OCI-LY7 (cell line): ENCODE measurements at regions not wholly inside any gene's neighbourhood (a gene's known extent, or its start where the extent isn't known, plus 50 kb on each side); places are given as distances from the start of the nearest gene placed in this dataset.

Source experiments
- BruUV-seq: library from RNA; stranded (reverse); fragments of 400-500 nt; replicated peaks from 2 replicates; lab custom pipeline; 2021; lab: Mats Ljungman, UMichigan
- CTCF ChIA-PET: fragments of 300-600 bp; sonication (Branson Sonifier 250); formaldehyde crosslinking; loops from one replicate; lab custom pipeline; 2022; ENCODE audit warnings: antibody characterized with exemption; ENCODE audit not compliant: unreplicated experiment; lab: Charles Lee
- POLR2A ChIA-PET: fragments of 300-600 bp; sonication (Branson Sonifier 250); formaldehyde crosslinking; loops from one replicate; lab custom pipeline; 2022; ENCODE audit warnings: antibody characterized with exemption; lab: Charles Lee
- DNase-seq: peaks from one replicate; pipeline ENCODE4 v3.0.0-alpha.2; 2015; ENCODE audit warnings: low spot score
- H2AFZ ChIP-seq: fragments of 200-600 bp; sonication (generic), shearing (Covaris generic); 2 replicates; pipeline ENCODE4 v1.6.1; 2014; ENCODE audit warnings: mild to moderate bottlenecking, antibody characterized with exemption, low read length, moderate library complexity
- H3K27ac ChIP-seq: fragments of 200-600 bp; sonication (generic); 2 replicates; pipeline ENCODE4 v1.5.1; 2014; ENCODE audit warnings: mixed run types, low read depth, mild to moderate bottlenecking, moderate library complexity, low read length, inconsistent platforms; ENCODE audit not compliant: poor library complexity, severe bottlenecking
- H3K36me3 ChIP-seq: fragments of 200-600 bp; sonication (generic); 2 replicates; pipeline ENCODE4 v1.6.1; 2014; ENCODE audit warnings: mild to moderate bottlenecking, antibody characterized with exemption, low read length, moderate library complexity, mixed read lengths; ENCODE audit not compliant: insufficient read depth
- H3K4me1 ChIP-seq: fragments of 200-600 bp; sonication (generic); 2 replicates; pipeline ENCODE4 v1.5.1; 2014; ENCODE audit warnings: mild to moderate bottlenecking, low read length; ENCODE audit not compliant: insufficient read depth, poor library complexity, severe bottlenecking
- H3K4me2 ChIP-seq: fragments of 200-600 bp; sonication (generic); 2 replicates; pipeline ENCODE4 v1.6.1; 2014; ENCODE audit warnings: mild to moderate bottlenecking, low read length
- H3K4me3 ChIP-seq: fragments of 200-600 bp; sonication (generic); 2 replicates; pipeline ENCODE4 v1.5.1; 2014; ENCODE audit warnings: mild to moderate bottlenecking, low read depth, low read length; ENCODE audit not compliant: poor library complexity, severe bottlenecking
- H3K79me2 ChIP-seq: fragments of 200-600 bp; sonication (generic); 2 replicates; pipeline ENCODE4 v1.6.1; 2016; ENCODE audit warnings: low read depth, mild to moderate bottlenecking, low read length, moderate library complexity, mixed read lengths; ENCODE audit not compliant: insufficient read depth
- H3K9me2 ChIP-seq: fragments of 200-600 bp; sonication (generic); 2 replicates; pipeline ENCODE4 v1.6.1; 2016; ENCODE audit warnings: mild to moderate bottlenecking, low read length, mixed read lengths; ENCODE audit not compliant: insufficient read depth
- H3K9me3 ChIP-seq: fragments of 200-600 bp; sonication (generic); 2 replicates; pipeline ENCODE4 v1.6.1; 2014; ENCODE audit warnings: mild to moderate bottlenecking, mixed run types, low read length, mixed read lengths
- H4K20me1 ChIP-seq: fragments of 200-600 bp; sonication (generic); 2 replicates; pipeline ENCODE4 v1.6.1; 2014; ENCODE audit warnings: mild to moderate bottlenecking, antibody characterized with exemption, low read length, moderate library complexity, mixed read lengths; ENCODE audit not compliant: insufficient read depth
- CTCF ChIP-seq: fragments of 200-600 bp; sonication (generic); conservative IDR thresholded peaks from 2 replicates; pipeline ENCODE4 v1.5.1; 2014; ENCODE audit warnings: mild to moderate bottlenecking, antibody characterized with exemption, low read length, moderate library complexity, mixed read lengths
- EZH2phosphoT487 ChIP-seq: fragments of 200-600 bp; sonication (generic); IDR thresholded peaks from 2 replicates; pipeline ENCODE4 v1.6.1; 2018; ENCODE audit warnings: low read depth, borderline replicate concordance, mild to moderate bottlenecking, mixed run types, antibody characterized with exemption, low read length, moderate library complexity, mixed read lengths
- intact Hi-C: fragments of 100-400 bp; cut with micrococcal nuclease; formaldehyde crosslinking; loops from one replicate; pipeline ENCODE4 v1.10.0; 2022; ENCODE audit not compliant: unreplicated experiment

- POLR2A ChIA-PET, result no interaction called here
- intact Hi-C loops, result no loop called here
- TF ChIP-seq EZH2phosphoT487 (no peak), CTCF (no peak)
- H3K79me2 ChIP-seq, result no peaks in the 10 kb centered on the region
- BruUV-seq, result no TSS peak
- H3K9me2 ChIP-seq, result no peaks in the 10 kb centered on the region
- H2AFZ ChIP-seq, result no peak overlapping the region
- H3K4me1 ChIP-seq, result no peaks in the 10 kb centered on the region
- H3K4me2 ChIP-seq, result no peak overlapping the region
- H3K4me3 ChIP-seq, result no peak overlapping the region
- H3K9me3 ChIP-seq, result no peaks in the 10 kb centered on the region
- CTCF ChIA-PET, result no interaction called here
- H3K27ac ChIP-seq, result no peak overlapping the region
- DNase-seq, result no peak
- H4K20me1 ChIP-seq, result no peaks in the 10 kb centered on the region; the same call in 1 of the 2 replicates
- no peaks in the 10 kb centered on the region for H3K36me3 ChIP-seq
Observed at GRCh38 chr3:102979682-102980354, 545.0 kb downstream of the ZPLD1 start.

- Histone ChIP-seq H3K4me3 (no peak overlapping the region), H3K79me2 (no peaks in the 10 kb centered on the region), H3K27ac (no peak overlapping the region), H4K20me1 (no peaks in the 10 kb centered on the region; the same call in 1 of the 2 replicates), H2AFZ (no peak overlapping the region), H3K4me1 (no peaks in the 10 kb centered on the region), H3K9me2 (no peaks in the 10 kb centered on the region), H3K36me3 (no peaks in the 10 kb centered on the region), H3K9me3 (no peaks in the 10 kb centered on the region), H3K4me2 (no peak overlapping the region)
- TF ChIP-seq EZH2phosphoT487 (no peak), CTCF (no peak)
- ChIA-PET CTCF (no interaction called here), POLR2A (no interaction called here)
- no peak for DNase-seq
- intact Hi-C loops, result no loop called here
- BruUV-seq, result no TSS peak
Observed at GRCh38 chr3:102980355-102980696, 545.5 kb downstream of the ZPLD1 start.

GRCh38 chr3:103002425-103003176, 567.8 kb downstream of the ZPLD1 start:
- BruUV-seq, result no TSS peak
- Histone ChIP-seq H3K4me3 (no peak overlapping the region), H2AFZ (no peak overlapping the region), H3K4me1 (no peaks in the 10 kb centered on the region), H4K20me1 (no peaks in the 10 kb centered on the region), H3K79me2 (no peaks in the 10 kb centered on the region), H3K9me3 (no peaks in the 10 kb centered on the region), H3K9me2 (no peaks in the 10 kb centered on the region), H3K27ac (no peak overlapping the region), H3K4me2 (no peak overlapping the region), H3K36me3 (no peaks in the 10 kb centered on the region)
- no peak for DNase-seq
- TF ChIP-seq CTCF (no peak), EZH2phosphoT487 (no peak)
- CTCF ChIA-PET, result no interaction called here
- POLR2A ChIA-PET, result no interaction called here
- intact Hi-C loops, result no loop called here
